Endothelial cell (in vitro differentiated cells): ENCODE measurements at regions not wholly inside any gene's neighbourhood (a gene's known extent, or its start where the extent isn't known, plus 50 kb on each side); places are given as distances from the start of the nearest gene placed in this dataset.

ENCODE experiments used
- DNase-seq: peaks from one replicate; pipeline ENCODE4 v3.0.0; 2021; ENCODE audit warnings: low spot score
- H3K27ac Mint-ChIP-seq: one replicate; pipeline ENCODE4 v1.8.0; 2021; ENCODE audit warnings: mixed read lengths, inconsistent platforms; ENCODE audit not compliant: unreplicated experiment
- H3K27me3 Mint-ChIP-seq: one replicate; pipeline ENCODE4 v1.8.0; 2021; ENCODE audit warnings: mild to moderate bottlenecking, moderate library complexity, mixed read lengths, inconsistent platforms; ENCODE audit not compliant: unreplicated experiment
- H3K36me3 Mint-ChIP-seq: one replicate; pipeline ENCODE4 v1.8.0; 2021; ENCODE audit warnings: mild to moderate bottlenecking, low read depth, mixed read lengths, inconsistent platforms; ENCODE audit not compliant: unreplicated experiment
- H3K4me1 Mint-ChIP-seq: one replicate; pipeline ENCODE4 v1.8.0; 2021; ENCODE audit warnings: mild to moderate bottlenecking, mixed read lengths, inconsistent platforms; ENCODE audit not compliant: unreplicated experiment
- H3K4me3 Mint-ChIP-seq: one replicate; pipeline ENCODE4 v1.8.0; 2021; ENCODE audit warnings: mild to moderate bottlenecking, mixed read lengths, inconsistent platforms; ENCODE audit not compliant: unreplicated experiment
- H3K9me3 Mint-ChIP-seq: one replicate; pipeline ENCODE4 v1.8.0; 2021; ENCODE audit warnings: mixed read lengths, inconsistent platforms; ENCODE audit not compliant: unreplicated experiment
- CTCF ChIP-seq: fragments of 200-600 bp; sonication (generic); IDR thresholded peaks from one replicate; pipeline ENCODE4 v1.5.0; 2021; ENCODE audit warnings: antibody characterized with exemption; ENCODE audit not compliant: unreplicated experiment

- no peak for DNase-seq
- no peak overlapping the region for H3K4me3 Mint-ChIP-seq
- H3K36me3 Mint-ChIP-seq: no peaks in the 10 kb centered on the region
- H3K4me1 Mint-ChIP-seq: no peaks in the 10 kb centered on the region
- H3K27ac Mint-ChIP-seq: no peak overlapping the region
- TF ChIP-seq CTCF: no peak
- no peaks in the 10 kb centered on the region for H3K9me3 Mint-ChIP-seq
- H3K27me3 Mint-ChIP-seq: no peaks in the 10 kb centered on the region
These were observed 573.0 kb downstream of the KCTD8 start for GRCh38 chr4:43875655-43876054.

- Mint-ChIP-seq H3K4me1 (no peaks in the 10 kb centered on the region), H3K36me3 (no peaks in the 10 kb centered on the region), H3K4me3 (no peak overlapping the region), H3K9me3 (no peaks in the 10 kb centered on the region), H3K27ac (no peak overlapping the region), H3K27me3 (no peaks in the 10 kb centered on the region)
- no peak for TF ChIP-seq CTCF
- DNase-seq: no peak
These were observed 566.1 kb downstream of the KCTD8 start for GRCh38 chr4:43882470-43882869.

GRCh38 chr4:43886196-43886595 is 562.4 kb downstream of the KCTD8 start:
- no peaks in the 10 kb centered on the region for H3K9me3 Mint-ChIP-seq
- DNase-seq: no peak
- no peaks in the 10 kb centered on the region for H3K36me3 Mint-ChIP-seq
- no peak for TF ChIP-seq CTCF
- no peaks in the 10 kb centered on the region for H3K4me1 Mint-ChIP-seq
- no peak overlapping the region for H3K4me3 Mint-ChIP-seq
- H3K27ac Mint-ChIP-seq: no peak overlapping the region
- H3K27me3 Mint-ChIP-seq: no peaks in the 10 kb centered on the region

- Mint-ChIP-seq H3K27ac (no peak overlapping the region), H3K36me3 (no peaks in the 10 kb centered on the region), H3K9me3 (no peaks in the 10 kb centered on the region), H3K4me1 (no peaks in the 10 kb centered on the region), H3K27me3 (no peaks in the 10 kb centered on the region), H3K4me3 (no peak overlapping the region)
- no peak for DNase-seq
- TF ChIP-seq CTCF: no peak
These were observed 549.8 kb downstream of the KCTD8 start for GRCh38 chr4:43898836-43899235.

GRCh38 chr4:43903456-43903855 is 545.2 kb downstream of the KCTD8 start:
- Mint-ChIP-seq H3K27ac (no peak overlapping the region), H3K9me3 (no peaks in the 10 kb centered on the region), H3K4me1 (no peaks in the 10 kb centered on the region), H3K27me3 (peaks cover 2% of the 10 kb centered on the region), H3K4me3 (no peak overlapping the region), H3K36me3 (no peaks in the 10 kb centered on the region)
- no peak for TF ChIP-seq CTCF
- DNase-seq: no peak
